HEK293 (cell line): ENCODE measurements at regions not wholly inside any gene's neighbourhood (a gene's known extent, or its start where the extent isn't known, plus 50 kb on each side); places are given as distances from the start of the nearest gene placed in this dataset.

Source experiments
- CTCF ChIA-PET: fragments of 350-600 bp; formaldehyde crosslinking; extraction: SDS; loops from one replicate; lab custom pipeline; 2021; ENCODE audit warnings: antibody characterized with exemption; lab: Yijun Ruan, JAX
- POLR2A ChIA-PET: fragments of 300-600 bp; formaldehyde crosslinking; extraction: SDS; loops from one replicate; lab custom pipeline; 2020; ENCODE audit warnings: antibody characterized with exemption, inconsistent platforms; lab: Yijun Ruan, JAX
- H3K27ac ChIP-seq: fragments of 200-500 bp; sonication (Bioruptor generic); 2 replicates; pipeline ENCODE4 v1.5.1; 2014; ENCODE audit warnings: low read depth, low read length, control low read depth, inconsistent platforms; ENCODE audit errors: extremely low read depth
- H3K36me3 ChIP-seq, 2 experiments: fragments of 200-500 bp in 1 of 2; sonication (Bioruptor generic) in 1 of 2; 1 replicate in 1 of 2; 2 replicates in 1 of 2; pipeline ENCODE4 v1.5.1; 2014 to 2017; ENCODE audit warnings: inconsistent platforms in 2 of 2, low read length in 2 of 2; ENCODE audit not compliant: control insufficient read depth in 2 of 2, insufficient read depth in 1 of 2
- H3K4me1 ChIP-seq: fragments of 200-500 bp; sonication (Bioruptor generic); 2 replicates; pipeline ENCODE4 v1.5.1; 2014; ENCODE audit warnings: mild to moderate bottlenecking, low read length, inconsistent platforms; ENCODE audit not compliant: control insufficient read depth, insufficient read depth
- H3K4me3 ChIP-seq: 2 replicates; pipeline ENCODE4 v1.5.1; 2011; ENCODE audit warnings: low read depth, mild to moderate bottlenecking, control low read depth, low read length, moderate library complexity
- H3K9me3 ChIP-seq: fragments of 200-500 bp; sonication (Bioruptor generic); 2 replicates; pipeline ENCODE4 v1.5.1; 2014; ENCODE audit warnings: low read depth, low read length, inconsistent platforms; ENCODE audit not compliant: control insufficient read depth, insufficient read depth
- FEZF1 ChIP-seq: fragments of 450-650 bp; formaldehyde crosslinking; IDR thresholded peaks from 2 replicates; pipeline ENCODE4 v1.5.1; 2016; ENCODE audit warnings: missing biosample characterization, missing genetic modification characterization
- GLI4 ChIP-seq: fragments of 450-650 bp; formaldehyde crosslinking; IDR thresholded peaks from 2 replicates; pipeline ENCODE4 v1.5.1; 2016; ENCODE audit warnings: missing biosample characterization, missing genetic modification characterization
- IKZF3 ChIP-seq: fragments of 450-650 bp; IDR thresholded peaks from 2 replicates; pipeline ENCODE4 v1.5.0; 2018; ENCODE audit warnings: missing biosample characterization, mild to moderate bottlenecking, missing genetic modification characterization, moderate library complexity
- KLF1 ChIP-seq: fragments of 450-650 bp; formaldehyde crosslinking; IDR thresholded peaks from 2 replicates; pipeline ENCODE4 v1.5.1; 2016; ENCODE audit warnings: missing biosample characterization, missing genetic modification characterization
- KLF7 ChIP-seq: fragments of 450-650 bp; formaldehyde crosslinking; IDR thresholded peaks from 2 replicates; pipeline ENCODE4 v1.5.1; 2016; ENCODE audit warnings: missing biosample characterization, missing genetic modification characterization, borderline replicate concordance
- KLF8 ChIP-seq: fragments of 450-650 bp; formaldehyde crosslinking; IDR thresholded peaks from 2 replicates; pipeline ENCODE4 v1.5.1; 2016; ENCODE audit warnings: missing biosample characterization, missing genetic modification characterization
- PRDM10 ChIP-seq: fragments of 450-650 bp; formaldehyde crosslinking; IDR thresholded peaks from 2 replicates; pipeline ENCODE4 v1.5.1; 2016; ENCODE audit warnings: missing biosample characterization, missing genetic modification characterization
- SETDB1 ChIP-seq: IDR thresholded peaks from one replicate; pipeline ENCODE4 v1.6.1; 2017; ENCODE audit warnings: mild to moderate bottlenecking, low read length, moderate library complexity, mixed read lengths; ENCODE audit not compliant: insufficient read length
- SP7 ChIP-seq: fragments of 450-650 bp; formaldehyde crosslinking; IDR thresholded peaks from 2 replicates; pipeline ENCODE4 v1.5.1; 2016; ENCODE audit warnings: missing biosample characterization, missing genetic modification characterization
- ZNF146 ChIP-seq: fragments of 450-650 bp; formaldehyde crosslinking; IDR thresholded peaks from 2 replicates; pipeline ENCODE4 v1.5.1; 2016; ENCODE audit warnings: missing biosample characterization, missing genetic modification characterization
- ZNF174 ChIP-seq: fragments of 450-650 bp; formaldehyde crosslinking; IDR thresholded peaks from 2 replicates; pipeline ENCODE4 v1.5.0; 2017; ENCODE audit warnings: missing biosample characterization, mild to moderate bottlenecking, missing genetic modification characterization
- ZNF214 ChIP-seq: fragments of 450-650 bp; formaldehyde crosslinking; IDR thresholded peaks from 2 replicates; pipeline ENCODE4 v1.5.1; 2017; ENCODE audit warnings: missing biosample characterization, mild to moderate bottlenecking, missing genetic modification characterization, borderline replicate concordance
- ZNF292 ChIP-seq: fragments of 450-650 bp; formaldehyde crosslinking; IDR thresholded peaks from 2 replicates; pipeline ENCODE4 v1.5.1; 2016; ENCODE audit warnings: low read depth, missing biosample characterization, missing genetic modification characterization, borderline replicate concordance
- ZNF311 ChIP-seq: fragments of 450-650 bp; formaldehyde crosslinking; IDR thresholded peaks from 2 replicates; pipeline ENCODE4 v1.5.1; 2017; ENCODE audit warnings: missing biosample characterization, missing genetic modification characterization, borderline replicate concordance
- ZNF366 ChIP-seq: fragments of 450-650 bp; formaldehyde crosslinking; conservative IDR thresholded peaks from 2 replicates; pipeline ENCODE4 v1.5.1; 2016; ENCODE audit warnings: missing biosample characterization, missing genetic modification characterization
- ZNF404 ChIP-seq: fragments of 450-650 bp; formaldehyde crosslinking; IDR thresholded peaks from 2 replicates; pipeline ENCODE4 v1.5.1; 2017; ENCODE audit warnings: missing biosample characterization, missing genetic modification characterization
- ZNF768 ChIP-seq: fragments of 450-650 bp; formaldehyde crosslinking; IDR thresholded peaks from 2 replicates; pipeline ENCODE4 v1.5.1; 2018; ENCODE audit warnings: missing biosample characterization, mild to moderate bottlenecking, missing genetic modification characterization
- ZNF843 ChIP-seq: fragments of 450-650 bp; formaldehyde crosslinking; IDR thresholded peaks from 2 replicates; pipeline ENCODE4 v1.5.1; 2016; ENCODE audit warnings: missing biosample characterization, missing genetic modification characterization
- TF ChIP-seq, protein P1 (sequence below): fragments of 450-650 bp; formaldehyde crosslinking; IDR thresholded peaks from 2 replicates; pipeline ENCODE4 v1.5.1; 2016; ENCODE audit warnings: missing biosample characterization, missing genetic modification characterization, borderline replicate concordance
- TF ChIP-seq, protein P2 (sequence below): fragments of 450-650 bp; formaldehyde crosslinking; IDR thresholded peaks from 2 replicates; pipeline ENCODE4; 2016; ENCODE audit warnings: missing biosample characterization, missing genetic modification characterization

GRCh38 chr6:73884540-73884939 is 188.5 kb downstream of the CD109 start:
- Histone ChIP-seq H3K36me3 (no peaks in the 10 kb centered on the region), H3K9me3 (no peaks in the 10 kb centered on the region), H3K4me1 (no peaks in the 10 kb centered on the region), H3K4me3 (no peak overlapping the region), H3K27ac (no peak overlapping the region)
- ChIA-PET POLR2A (no interaction called here), CTCF (interaction anchor here (0.6 kb wide), 1 partner anchor 111 kb away, joined by 5 read pairs; no protein-coding TSS in a partner anchor)
- TF ChIP-seq, protein P1, sequence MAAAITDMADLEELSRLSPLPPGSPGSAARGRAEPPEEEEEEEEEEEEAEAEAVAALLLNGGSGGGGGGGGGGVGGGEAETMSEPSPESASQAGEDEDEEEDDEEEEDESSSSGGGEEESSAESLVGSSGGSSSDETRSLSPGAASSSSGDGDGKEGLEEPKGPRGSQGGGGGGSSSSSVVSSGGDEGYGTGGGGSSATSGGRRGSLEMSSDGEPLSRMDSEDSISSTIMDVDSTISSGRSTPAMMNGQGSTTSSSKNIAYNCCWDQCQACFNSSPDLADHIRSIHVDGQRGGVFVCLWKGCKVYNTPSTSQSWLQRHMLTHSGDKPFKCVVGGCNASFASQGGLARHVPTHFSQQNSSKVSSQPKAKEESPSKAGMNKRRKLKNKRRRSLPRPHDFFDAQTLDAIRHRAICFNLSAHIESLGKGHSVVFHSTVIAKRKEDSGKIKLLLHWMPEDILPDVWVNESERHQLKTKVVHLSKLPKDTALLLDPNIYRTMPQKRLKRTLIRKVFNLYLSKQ (tag by site-specific recombination) = no peak
- TF ChIP-seq ZNF366 (tag by site-specific recombination) = no peak
- TF ChIP-seq SP7 = no peak
- TF ChIP-seq SETDB1 = no peak
- TF ChIP-seq KLF8 = no peak
- no peak for TF ChIP-seq IKZF3
- TF ChIP-seq ZNF768 = no peak
- TF ChIP-seq KLF1 = no peak
- no peak for TF ChIP-seq ZNF292 (tag by site-specific recombination)
- TF ChIP-seq ZNF404 (tag by site-specific recombination) = no peak
- TF ChIP-seq ZNF146 = no peak
- TF ChIP-seq ZNF174 (tag by site-specific recombination) = no peak
- no peak for TF ChIP-seq GLI4 (tag by site-specific recombination)
- no peak for TF ChIP-seq FEZF1 (tag by site-specific recombination)

GRCh38 chr6:73879501-73880293 is 183.7 kb downstream of the CD109 start:
- Histone ChIP-seq H3K27ac (no peak overlapping the region), H3K4me3 (no peak overlapping the region), H3K9me3 (no peaks in the 10 kb centered on the region), H3K36me3 (no peaks in the 10 kb centered on the region), H3K4me1 (no peaks in the 10 kb centered on the region)
- POLR2A ChIA-PET = no interaction called here
- CTCF ChIA-PET = no interaction called here
- no peak for TF ChIP-seq PRDM10 (tag by site-specific recombination)
- TF ChIP-seq, protein P2, sequence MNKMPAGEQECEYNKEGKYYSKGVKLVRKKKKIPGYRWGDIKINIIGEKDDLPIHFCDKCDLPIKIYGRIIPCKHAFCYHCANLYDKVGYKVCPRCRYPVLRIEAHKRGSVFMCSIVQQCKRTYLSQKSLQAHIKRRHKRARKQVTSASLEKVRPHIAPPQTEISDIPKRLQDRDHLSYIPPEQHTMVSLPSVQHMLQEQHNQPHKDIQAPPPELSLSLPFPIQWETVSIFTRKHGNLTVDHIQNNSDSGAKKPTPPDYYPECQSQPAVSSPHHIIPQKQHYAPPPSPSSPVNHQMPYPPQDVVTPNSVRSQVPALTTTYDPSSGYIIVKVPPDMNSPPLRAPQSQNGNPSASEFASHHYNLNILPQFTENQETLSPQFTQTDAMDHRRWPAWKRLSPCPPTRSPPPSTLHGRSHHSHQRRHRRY (tag by site-specific recombination) = no peak
- no peak for TF ChIP-seq SP7
- TF ChIP-seq IKZF3 = no peak
- TF ChIP-seq KLF7 (tag by site-specific recombination) = no peak
- no peak for TF ChIP-seq ZNF214 (tag by site-specific recombination)
- TF ChIP-seq ZNF843 = no peak
- TF ChIP-seq ZNF311 = no peak
